ENCODE measurements at regions not wholly inside any gene's neighbourhood (a gene's known extent, or its start where the extent isn't known, plus 50 kb on each side); places are given as distances from the start of the nearest gene placed in this dataset.

GRCh38 chr3:99373846-99374210 is 264.6 kb upstream of the COL8A1 start:
- FAIRE-seq (no peak), DNase-seq (ENCODE audit: insufficient read length, low spot score) (no peak)
- no peak for TF ChIP-seq POLR2A (IDR thresholded peaks at IDR 0.05; ENCODE audit: low read depth, low read length)

GRCh38 chr3:99373088-99373845 is 265.1 kb upstream of the COL8A1 start:
- DNase-seq (ENCODE audit: insufficient read length, low spot score) (no peak), FAIRE-seq (no peak)
- TF ChIP-seq POLR2A (IDR thresholded peaks at IDR 0.05; ENCODE audit: low read depth, low read length) = no peak

GRCh38 chr3:99366663-99367429 is 271.5 kb upstream of the COL8A1 start:
- no peak for DNase-seq (ENCODE audit: insufficient read length, low spot score)
- TF ChIP-seq POLR2A (IDR thresholded peaks at IDR 0.05; ENCODE audit: low read depth, low read length) = no peak
- FAIRE-seq = peak; percentile 70

- TF ChIP-seq POLR2A (IDR thresholded peaks at IDR 0.05; ENCODE audit: low read depth, low read length) = no peak
- DNase-seq (ENCODE audit: insufficient read length, low spot score) (no peak), FAIRE-seq (peak; percentile 79)
Measured at GRCh38 chr3:99365979-99366378, 272.4 kb upstream of the COL8A1 start.

- DNase-seq (ENCODE audit: insufficient read length, low spot score) (no peak), FAIRE-seq (peak; percentile 50)
Measured at GRCh38 chr3:99365396-99365795, 273.0 kb upstream of the COL8A1 start.

GRCh38 chr3:99357131-99357530 is 281.3 kb upstream of the COL8A1 start:
- no peak for FAIRE-seq
- TF ChIP-seq POLR2A (IDR thresholded peaks at IDR 0.05; ENCODE audit: low read depth, low read length) = no peak
- DNase-seq (ENCODE audit: insufficient read length, low spot score) = no peak

More at GRCh38 chr3:99365396-99365795, 273.0 kb upstream of the COL8A1 start:
- TF ChIP-seq POLR2A (IDR thresholded peaks at IDR 0.05; ENCODE audit: low read depth, low read length) = no peak

- TF ChIP-seq POLR2A (IDR thresholded peaks at IDR 0.05; ENCODE audit: low read depth, low read length) = no peak
- FAIRE-seq (no peak), DNase-seq (ENCODE audit: insufficient read length, low spot score) (no peak)
Measured at GRCh38 chr3:99356696-99357095, 281.7 kb upstream of the COL8A1 start.

- DNase-seq (ENCODE audit: insufficient read length, low spot score) (no peak), FAIRE-seq (no peak)
- no peak for TF ChIP-seq POLR2A (IDR thresholded peaks at IDR 0.05; ENCODE audit: low read depth, low read length)
Measured at GRCh38 chr3:99355465-99355864, 282.9 kb upstream of the COL8A1 start.

- no peak for FAIRE-seq
- DNase-seq (ENCODE audit: insufficient read length, low spot score) = no peak
- TF ChIP-seq POLR2A (IDR thresholded peaks at IDR 0.05; ENCODE audit: low read depth, low read length) = no peak
Measured at GRCh38 chr3:99352811-99353210, 285.6 kb upstream of the COL8A1 start.

- TF ChIP-seq POLR2A (IDR thresholded peaks at IDR 0.05; ENCODE audit: low read depth, low read length) = no peak
- FAIRE-seq = no peak
- DNase-seq (ENCODE audit: insufficient read length, low spot score) = no peak
Measured at GRCh38 chr3:99351122-99351521, 287.3 kb upstream of the COL8A1 start.

- no peak for DNase-seq (ENCODE audit: insufficient read length, low spot score)
- no peak for TF ChIP-seq POLR2A (IDR thresholded peaks at IDR 0.05; ENCODE audit: low read depth, low read length)
- no peak for FAIRE-seq
Measured at GRCh38 chr3:99348451-99348850, 289.9 kb upstream of the COL8A1 start.

GRCh38 chr3:99344216-99344615 is 294.2 kb upstream of the COL8A1 start:
- DNase-seq (ENCODE audit: insufficient read length, low spot score) (no peak), FAIRE-seq (no peak)
- no peak for TF ChIP-seq POLR2A (IDR thresholded peaks at IDR 0.05; ENCODE audit: low read depth, low read length)

GRCh38 chr3:99342383-99342782 is 296.0 kb upstream of the COL8A1 start:
- DNase-seq (ENCODE audit: insufficient read length, low spot score) (no peak), FAIRE-seq (no peak)
- TF ChIP-seq POLR2A (IDR thresholded peaks at IDR 0.05; ENCODE audit: low read depth, low read length) = no peak

- no peak for TF ChIP-seq POLR2A (IDR thresholded peaks at IDR 0.05; ENCODE audit: low read depth, low read length)
- DNase-seq (ENCODE audit: insufficient read length, low spot score) = no peak
- no peak for FAIRE-seq
Measured at GRCh38 chr3:99339222-99339621, 299.2 kb upstream of the COL8A1 start.

GRCh38 chr3:99332718-99333117 is 305.7 kb upstream of the COL8A1 start:
- DNase-seq (ENCODE audit: insufficient read length, low spot score) (no peak), FAIRE-seq (peak; percentile 65)
- TF ChIP-seq POLR2A (IDR thresholded peaks at IDR 0.05; ENCODE audit: low read depth, low read length) = no peak

All from H54 (cell line).